D341Med (cell line): ENCODE measurements at regions not wholly inside any gene's neighbourhood (a gene's known extent, or its start where the extent isn't known, plus 50 kb on each side); places are given as distances from the start of the nearest gene placed in this dataset.

ENCODE experiments used
- DNase-seq: peaks from one replicate; pipeline ENCODE4 v3.0.0; 2012; ENCODE audit warnings: low spot score

DNA sequence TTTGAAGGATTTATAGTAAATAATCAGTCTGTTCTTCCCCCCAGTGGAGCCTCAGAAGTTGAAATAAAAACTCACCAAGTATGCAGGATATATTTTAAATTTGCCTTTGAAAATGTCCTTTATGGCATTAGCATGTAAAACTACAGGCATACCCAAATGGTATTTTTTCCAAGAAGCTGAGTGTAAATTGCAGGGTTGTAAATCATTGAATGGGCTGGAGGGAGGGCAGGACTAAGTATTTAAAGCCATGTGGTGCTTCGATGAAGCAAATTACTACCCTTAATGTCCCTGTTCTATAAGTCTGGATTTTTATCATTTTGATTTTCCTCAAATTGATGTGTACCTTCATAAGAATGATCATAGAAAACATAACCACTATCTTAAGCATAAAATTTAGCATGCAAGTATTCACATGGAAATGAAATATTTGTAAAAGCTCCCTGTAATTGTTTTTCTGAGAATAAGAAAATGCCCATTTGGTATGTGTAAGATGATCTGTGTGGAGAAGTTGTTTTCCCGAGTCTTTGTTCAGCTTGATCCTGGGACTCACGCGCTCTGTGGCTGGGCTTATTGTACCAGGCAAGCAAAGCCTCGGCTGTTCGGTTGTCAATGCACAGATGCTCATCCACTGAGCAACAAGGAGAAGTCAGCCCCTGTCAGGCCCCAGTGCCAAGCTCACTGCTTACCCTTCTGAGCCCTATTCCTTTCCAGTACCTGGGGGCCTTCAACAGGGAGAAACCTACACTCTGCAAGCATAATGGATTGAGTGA is 66.7 kb downstream of the CD164 start:
- no peak for DNase-seq

DNA sequence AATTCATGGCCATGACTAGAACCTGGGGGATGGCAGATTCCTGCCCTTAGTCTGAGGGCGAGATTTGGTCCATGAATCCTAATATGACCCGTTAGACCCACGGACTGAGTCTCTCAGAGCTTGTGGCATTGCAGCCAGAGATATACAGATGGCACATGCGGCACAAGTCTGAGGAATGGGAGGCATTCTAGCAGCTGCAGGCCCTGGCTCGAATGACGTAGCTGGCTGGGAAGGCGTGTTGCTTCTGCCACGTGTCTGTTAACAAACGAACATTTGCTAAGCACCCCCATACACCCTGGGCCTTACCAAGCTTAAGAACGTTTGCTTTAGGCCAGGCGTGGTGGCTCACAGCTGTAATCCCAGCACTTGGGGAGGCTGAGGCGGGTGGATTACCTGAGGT is 68.0 kb downstream of the CD164 start:
- no peak for DNase-seq

DNA sequence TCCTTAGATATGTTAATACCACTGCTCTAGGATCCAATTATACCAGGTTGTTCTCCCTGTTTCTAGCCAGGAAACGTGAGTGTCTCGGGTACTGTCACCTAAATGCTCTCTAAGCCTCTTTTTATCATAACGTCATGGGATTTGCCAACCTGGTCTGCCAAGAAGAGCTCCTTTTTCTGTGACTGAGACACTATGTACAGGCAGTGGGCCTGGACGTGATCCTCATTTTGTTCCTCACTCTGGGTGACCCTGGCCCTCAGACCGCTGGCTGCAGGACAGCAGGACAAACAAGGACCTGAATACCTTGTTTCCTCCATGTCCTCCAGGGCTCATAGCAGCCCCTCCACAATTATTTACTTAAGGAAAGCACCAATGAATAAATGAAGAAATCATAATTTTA is 69.1 kb downstream of the CD164 start:
- DNase-seq = no peak

DNA sequence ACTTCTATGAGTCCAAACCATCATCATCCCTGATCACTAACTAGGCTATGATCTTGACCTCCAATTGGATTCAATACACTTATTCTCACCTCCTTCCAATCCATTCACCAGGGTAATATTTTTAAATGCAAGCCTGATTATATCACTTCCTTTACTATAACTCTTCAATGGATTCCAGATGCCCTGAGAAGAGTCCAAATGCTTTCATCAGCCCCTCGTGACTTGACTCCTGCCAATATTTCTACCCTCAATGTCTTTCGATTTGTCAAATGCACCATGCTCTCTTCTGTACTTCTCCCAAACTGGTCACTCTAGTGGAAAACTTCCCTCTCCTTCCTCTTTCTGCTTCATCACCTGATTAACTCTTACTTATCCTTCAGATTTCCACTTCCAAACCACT is 70.8 kb downstream of the CD164 start:
- no peak for DNase-seq

DNA sequence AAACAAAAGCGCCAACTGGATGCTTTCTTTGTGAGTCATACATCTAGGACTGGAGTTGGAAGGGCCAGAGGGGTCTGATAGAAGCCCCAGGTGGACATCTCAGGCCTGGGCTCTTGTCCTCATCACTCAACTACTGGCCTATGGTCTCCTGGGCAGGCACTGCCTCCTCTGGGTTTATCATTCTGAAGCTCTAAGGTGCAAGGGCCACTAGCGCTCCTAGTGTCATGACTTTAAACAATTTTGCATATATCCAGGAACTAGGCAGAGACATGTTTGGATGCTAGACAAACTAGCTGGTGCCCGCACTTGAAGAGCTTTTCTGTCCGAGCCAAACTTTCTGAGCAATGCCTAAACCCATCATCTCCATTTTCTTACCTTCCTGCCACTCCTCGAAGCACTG is 72.3 kb downstream of the CD164 start:
- no peak for DNase-seq

DNA sequence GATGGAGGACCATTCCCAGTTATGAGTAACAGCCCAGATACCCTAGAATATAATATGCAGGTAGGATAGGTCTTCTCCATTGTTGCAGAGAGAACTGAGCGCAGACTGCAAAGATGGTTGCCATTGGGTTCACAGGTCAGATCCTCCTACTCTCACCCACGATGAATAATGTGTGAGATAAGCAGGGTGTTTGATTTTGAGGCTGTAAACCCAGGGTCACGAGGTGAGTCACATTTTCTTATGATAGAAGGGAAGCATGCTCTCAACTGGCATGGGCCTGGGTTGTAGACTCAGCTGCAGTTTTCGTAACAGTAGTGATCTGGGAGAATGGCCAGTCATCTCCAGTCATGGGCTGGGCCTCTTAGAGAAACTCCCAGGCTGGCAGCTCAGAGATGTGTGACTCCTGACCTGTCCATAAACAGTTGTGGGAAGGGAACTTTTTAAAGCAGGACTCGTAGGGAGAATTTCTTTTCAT is 74.2 kb downstream of the CD164 start:
- DNase-seq = no peak

DNA sequence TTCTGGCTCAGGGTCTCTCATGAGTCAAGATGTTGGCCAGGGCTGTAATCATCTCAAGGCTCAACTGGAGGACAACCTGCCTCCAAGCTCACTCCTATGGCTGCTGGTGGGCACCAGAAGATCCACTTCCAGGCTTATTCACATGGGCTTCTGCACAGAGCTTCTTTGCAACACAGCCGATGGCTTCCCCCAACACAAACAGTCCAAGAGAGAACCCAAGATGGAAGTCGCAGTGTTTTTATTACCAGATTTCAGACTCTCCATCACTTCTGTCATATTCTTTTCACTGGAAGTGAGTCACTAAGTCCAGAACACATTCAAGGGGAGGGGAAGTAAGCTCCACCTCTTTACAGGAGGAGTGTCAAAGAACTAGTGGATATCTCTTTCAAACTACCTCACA is 75.5 kb downstream of the CD164 start:
- no peak for DNase-seq

DNA sequence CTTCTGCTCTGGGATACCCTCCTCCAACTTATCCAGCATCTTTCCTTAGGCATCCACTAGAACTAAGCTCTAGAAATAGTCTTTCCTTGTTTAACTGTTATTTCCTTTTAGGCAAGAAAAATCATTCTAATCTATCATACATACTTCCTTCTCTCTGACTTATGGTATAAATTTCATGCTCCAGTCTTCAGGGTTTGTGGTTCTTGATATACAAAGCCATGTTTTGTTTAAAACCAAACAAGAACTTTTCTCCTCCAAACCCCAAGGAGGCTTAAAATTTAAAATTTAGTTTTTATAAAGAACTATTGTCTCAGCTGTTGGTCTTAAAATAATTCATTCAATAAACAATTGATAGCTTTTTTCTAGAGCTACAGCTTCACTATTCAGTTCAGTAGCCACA is 77.2 kb downstream of the CD164 start:
- DNase-seq = no peak

DNA sequence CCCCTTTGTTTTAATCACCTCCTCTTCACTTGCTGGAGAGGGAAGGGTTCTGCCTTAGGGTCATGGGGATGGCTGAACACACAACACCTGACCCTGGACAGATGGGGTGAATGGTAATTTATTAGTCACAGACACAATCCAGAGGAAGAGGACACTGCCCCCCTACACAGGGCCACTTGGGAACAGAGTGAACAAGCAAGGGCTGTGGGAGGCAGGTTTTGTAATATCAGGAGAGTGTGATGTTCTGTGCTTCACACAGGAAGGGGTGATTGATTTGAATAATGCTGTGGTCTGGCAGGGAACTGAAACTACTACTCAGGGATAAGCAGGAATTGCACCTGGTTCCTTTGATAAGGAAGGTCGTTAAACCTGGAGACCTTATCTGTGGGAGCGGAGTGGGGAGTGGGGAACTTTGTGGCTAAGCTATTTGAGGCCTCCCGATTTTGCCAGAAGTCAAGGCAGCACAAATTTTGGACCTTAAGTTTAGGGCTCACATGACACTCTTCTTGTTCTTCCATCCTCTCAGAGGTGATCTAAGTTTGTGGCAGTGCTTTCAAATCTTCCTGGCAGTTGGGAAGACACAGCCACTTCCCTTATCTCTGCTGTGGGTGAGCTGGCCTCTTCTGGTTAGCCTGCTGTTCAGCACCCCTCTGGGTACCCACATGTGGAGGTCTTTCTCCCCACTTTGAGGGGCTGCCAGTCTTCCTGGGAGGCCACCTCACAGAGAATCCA is 77.8 kb downstream of the CD164 start:
- DNase-seq = no peak

DNA sequence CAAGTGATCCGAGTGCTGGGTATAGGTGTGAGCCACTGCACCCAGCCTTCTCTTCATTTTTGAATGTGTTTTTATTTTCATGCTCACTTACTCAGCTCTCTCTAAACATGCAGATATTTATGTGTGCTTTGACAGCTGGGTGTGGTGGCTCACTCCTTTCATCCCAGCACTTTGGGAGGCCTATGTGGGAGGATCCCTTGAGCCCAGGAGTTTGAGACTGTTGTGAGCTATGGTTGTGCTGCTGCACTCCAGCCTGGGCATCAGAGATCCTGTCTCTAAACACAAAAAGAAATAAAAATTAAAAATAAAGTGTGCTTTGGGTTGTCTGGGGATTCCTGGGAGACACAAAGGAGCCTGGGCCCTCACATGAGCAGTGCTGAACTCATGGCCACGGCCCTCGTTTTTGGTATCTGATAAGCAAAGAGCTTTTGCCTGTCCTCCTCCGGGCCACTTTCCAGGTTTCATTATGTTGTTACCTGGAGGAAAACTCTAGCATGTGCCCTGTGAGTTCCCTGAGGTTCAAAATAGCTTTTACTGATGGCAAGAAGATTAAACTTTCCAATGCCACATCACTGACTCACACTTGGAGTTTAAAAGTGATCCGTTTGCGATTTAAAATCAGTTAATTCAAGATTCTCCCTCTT is 78.5 kb downstream of the CD164 start:
- DNase-seq = no peak

DNA sequence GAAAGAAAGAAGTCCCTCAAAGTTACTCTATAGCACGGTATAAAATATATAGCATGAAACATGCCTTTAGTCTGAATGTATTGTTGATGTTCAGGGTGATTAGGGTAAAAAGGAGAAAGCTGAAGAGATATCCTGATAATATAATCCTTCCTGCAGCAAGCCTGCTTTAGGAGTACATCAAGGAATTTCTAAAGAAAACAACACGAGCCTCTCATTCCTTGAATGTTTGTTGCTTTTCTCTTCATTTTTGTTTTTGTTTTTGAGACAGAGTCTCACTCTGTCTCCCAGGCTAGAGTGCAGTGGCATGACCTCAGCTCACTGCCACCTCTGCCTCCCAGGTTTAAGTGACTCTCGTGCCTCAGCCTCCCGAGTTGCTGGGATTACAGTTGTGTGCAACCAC is 79.1 kb downstream of the CD164 start:
- no peak for DNase-seq

DNA sequence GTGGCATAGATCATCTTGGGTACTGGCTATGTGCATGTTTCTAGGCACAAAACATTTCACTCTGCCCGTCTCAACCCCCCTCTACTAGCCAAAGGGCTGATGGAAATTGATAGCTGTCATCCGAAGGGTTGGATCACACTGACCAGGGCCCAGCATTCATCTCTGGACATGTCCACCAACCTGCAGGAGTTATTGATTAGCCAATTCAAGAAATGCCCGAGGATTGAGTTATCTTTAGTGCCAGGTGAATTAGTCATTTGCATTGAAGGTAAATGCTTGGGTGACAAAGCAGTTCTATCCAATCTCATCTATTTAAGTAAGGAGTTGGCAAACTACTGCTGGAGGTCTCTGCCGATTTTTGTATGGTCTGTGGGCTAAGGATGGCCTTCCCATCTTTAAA is 80.1 kb downstream of the CD164 start:
- no peak for DNase-seq

DNA sequence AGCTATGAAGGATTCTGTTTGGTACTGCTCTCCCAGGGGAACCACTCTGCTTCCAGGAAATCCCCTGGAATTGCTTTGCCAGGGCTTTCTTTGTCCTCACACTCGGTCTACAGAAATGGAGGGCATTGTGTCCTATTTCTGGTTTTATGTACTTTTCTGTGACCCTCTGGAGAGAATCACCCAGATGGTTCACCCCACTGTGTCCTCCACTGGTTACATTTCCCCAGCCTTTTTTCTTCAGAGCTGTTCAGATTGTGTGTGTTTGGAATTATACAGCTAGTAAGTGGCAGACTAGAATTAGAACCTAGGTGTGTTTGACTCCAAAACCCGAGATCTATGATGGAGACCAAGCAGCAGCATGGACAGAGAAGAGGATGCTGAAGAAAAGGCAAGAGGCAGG is 80.8 kb downstream of the CD164 start:
- DNase-seq = no peak

DNA sequence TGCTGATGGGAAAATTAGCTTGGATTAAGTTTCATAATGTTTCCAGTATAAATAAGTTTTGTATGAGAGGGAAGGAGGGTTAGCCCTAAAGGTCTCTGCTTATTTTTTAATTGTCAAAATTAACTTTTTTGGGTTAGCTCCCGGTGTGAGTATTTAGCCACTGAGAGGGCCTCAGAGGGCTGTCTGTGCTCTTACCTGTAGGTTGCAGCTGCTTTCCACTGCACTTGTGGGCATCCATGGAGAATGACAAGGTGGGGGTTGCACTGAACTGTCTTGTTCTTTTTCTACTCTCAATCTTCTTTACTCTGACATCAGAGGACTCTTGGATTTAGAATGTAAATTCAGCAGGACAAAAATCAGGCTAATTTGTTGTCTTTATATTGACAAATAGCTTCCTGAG is 81.4 kb downstream of the CD164 start:
- no peak for DNase-seq

DNA sequence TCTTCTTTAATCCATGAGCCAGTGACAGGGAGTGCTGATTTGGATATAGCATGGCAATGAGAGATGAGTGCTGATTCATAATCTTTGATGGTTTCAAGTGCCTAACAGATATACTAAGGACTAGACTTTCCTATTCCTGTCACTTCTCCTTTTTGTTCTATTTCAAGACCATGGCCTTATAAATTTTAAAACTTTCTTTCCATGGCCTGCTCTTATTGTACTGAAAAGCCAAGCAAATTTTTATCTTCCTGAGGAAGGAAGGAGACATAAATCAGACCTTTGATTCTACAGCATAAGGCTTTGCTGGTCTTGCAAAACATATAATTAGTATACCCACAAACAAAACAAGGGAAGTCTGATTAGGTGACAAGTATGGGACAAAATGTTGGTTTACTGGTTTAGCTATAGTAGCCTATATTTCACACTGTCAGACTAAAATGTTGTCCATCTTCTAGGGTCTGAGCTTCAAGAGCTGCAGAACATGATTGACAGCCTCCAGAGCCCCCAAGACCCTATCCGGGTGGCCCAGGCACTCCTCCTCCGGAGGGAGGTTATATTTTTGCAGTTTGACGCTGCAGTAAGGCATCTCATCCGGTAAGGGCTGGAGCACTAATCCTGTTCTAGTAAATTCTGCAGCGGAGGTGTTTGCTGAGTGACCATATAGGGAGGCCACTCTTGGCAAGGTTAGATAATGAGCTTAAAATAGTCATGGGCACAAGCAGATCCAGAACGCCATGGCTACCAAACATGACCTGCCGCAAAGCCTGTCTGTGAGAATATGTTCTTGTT is 82.3 kb downstream of the CD164 start:
- no peak for DNase-seq

DNA sequence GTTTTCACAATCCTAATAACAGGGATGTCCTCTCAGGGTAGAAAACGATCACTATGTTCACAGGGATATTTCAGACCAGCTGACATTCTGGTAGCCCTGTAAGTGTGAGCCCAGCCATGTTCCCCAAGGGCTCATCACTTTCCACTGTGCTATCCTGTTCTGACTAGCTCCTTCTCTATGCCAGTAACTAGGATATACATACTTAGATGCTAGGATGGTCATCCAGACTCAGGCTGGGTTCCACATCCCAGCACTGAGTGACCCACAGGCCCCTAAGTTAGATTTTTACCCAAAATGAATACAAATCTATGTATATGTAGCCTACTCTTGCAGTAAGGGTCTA is 83.0 kb downstream of the CD164 start:
- DNase-seq = no peak

DNA sequence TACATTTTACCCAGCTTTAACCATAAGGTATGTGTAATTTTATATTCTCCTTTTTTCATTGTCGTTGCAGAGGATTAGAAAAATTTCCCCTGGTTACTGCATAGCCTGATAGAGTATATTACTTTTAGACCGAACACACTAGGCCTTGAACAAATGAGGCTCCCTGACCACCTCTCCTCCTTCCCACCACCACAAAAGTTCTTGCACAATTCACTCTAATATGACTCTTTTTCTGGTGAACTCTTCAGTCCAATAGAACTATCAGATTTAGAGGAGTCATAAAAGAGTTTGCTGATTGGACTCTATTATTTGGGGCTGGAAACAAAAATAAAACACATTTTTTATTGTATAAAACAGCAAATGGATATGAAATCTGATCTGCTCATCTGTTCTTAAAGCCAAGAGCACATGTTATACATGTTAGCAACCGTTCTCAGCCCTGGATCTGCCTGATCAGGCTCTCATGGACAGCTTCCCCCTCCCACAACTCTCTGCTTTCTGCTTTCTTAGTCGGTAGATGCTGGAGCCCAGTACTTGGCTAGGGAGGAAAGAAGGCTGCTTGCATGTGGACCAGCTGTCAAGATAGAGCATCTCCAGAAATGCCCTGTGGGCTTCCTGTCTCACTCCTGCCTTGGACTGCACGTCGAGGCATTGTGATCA is 83.5 kb downstream of the CD164 start:
- no peak for DNase-seq

DNA sequence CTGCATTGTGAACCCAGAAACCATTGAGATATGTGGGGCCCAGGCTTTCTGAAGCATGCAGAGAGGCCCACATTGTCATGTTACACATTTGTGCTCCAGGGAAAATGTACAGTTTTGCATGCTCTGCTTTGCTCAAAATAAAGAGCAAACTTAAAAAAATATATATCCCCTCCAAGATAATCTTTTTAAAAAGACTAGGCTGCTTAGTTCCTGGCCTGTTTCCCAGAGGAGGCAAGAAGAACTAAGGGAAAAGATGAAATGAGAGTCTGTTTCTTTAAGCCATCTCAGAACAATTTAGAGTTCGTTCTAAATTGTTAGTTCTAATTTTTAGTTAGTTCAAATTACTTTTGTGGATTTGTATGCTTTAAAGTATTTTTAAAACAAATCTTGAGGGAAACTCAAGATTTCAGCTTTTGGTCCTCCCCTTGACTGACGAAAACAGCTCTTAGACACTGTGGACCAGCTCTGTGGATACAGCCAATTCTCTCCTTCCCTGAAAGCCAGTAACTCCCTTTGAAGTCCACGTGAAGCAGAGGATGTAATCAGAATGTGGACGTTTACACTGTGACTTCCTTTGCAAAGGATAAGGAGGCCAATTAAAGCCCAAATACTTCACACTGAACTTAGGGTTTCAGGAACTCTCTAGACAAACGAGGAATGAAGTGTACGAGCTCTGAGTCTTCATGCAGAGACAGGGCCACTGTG is 84.7 kb downstream of the CD164 start:
- no peak for DNase-seq

DNA sequence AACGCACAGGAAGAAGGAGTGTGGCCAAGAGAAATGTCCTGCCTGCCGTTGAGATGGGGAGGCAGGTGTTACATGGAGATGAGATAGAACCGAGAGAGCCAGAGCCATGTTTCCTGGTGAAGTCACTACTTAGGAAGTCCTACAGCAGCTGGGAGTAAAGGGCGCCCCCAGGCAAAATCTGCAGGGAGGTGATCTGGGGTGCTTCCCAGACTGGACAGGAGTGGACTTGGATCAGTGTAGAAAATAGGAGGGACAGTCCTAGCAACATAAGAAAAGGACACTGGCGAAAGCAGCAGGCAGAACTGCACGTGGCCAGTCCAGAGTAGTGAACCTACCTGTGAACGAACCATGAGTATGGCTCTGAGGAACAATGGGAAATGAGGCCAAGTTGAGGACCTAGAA is 85.3 kb downstream of the CD164 start:
- no peak for DNase-seq

DNA sequence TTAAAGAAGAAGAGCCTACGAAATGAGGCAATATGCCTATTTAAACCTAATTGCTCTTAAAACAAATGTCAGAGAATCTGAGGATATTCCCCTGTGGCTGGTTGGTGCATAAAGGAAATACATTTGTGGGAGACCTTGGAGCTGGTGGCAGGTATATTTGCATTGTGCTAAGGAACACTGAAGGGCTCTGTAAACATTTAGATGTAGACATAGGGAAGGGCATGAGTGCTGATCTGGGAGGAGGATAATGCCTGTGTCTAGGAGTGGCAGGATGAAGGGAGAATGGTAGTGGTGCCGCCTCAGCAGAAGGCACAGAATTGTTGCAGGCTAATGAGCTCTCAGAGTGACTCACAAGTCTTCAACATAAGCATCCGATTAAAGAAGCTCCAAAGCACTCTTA is 85.8 kb downstream of the CD164 start:
- no peak for DNase-seq

DNA sequence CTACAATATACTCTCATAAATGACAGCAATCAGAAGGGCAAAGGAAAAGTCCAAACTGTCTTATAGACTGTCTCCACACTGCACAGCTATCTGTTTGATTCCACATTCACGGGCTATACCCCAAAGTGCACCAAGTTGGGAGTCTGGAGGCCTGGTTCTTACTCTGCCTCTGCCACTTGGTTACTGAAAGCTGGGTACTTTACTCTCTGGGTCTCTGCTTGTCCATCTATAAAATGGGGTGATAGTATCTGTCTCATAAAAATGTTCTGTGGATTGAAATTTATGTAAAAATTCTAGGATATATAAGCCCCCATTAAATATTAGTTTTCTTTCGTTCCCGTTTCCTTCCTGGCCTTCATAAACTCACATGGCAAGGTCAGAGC is 86.5 kb downstream of the CD164 start:
- no peak for DNase-seq
